DOHH2 (cell line): ENCODE measurements at regions not wholly inside any gene's neighbourhood (a gene's known extent, or its start where the extent isn't known, plus 50 kb on each side); places are given as distances from the start of the nearest gene placed in this dataset.

Experiments used
- H3F3A ChIP-seq: fragments of 200-600 bp; sonication (generic), shearing (Covaris generic); 2 replicates; pipeline ENCODE4 v1.6.0; 2016; ENCODE audit warnings: antibody characterized with exemption, mild to moderate bottlenecking; ENCODE audit not compliant: control insufficient read depth, insufficient read depth
- H3K27ac ChIP-seq: fragments of 200-600 bp; sonication (generic); 2 replicates; pipeline ENCODE4 v1.5.1; 2014; ENCODE audit warnings: low read depth, mild to moderate bottlenecking, low read length, moderate library complexity
- H3K27me3 ChIP-seq: fragments of 200-600 bp; sonication (generic); 2 replicates; pipeline ENCODE4 v1.6.1; 2014; ENCODE audit warnings: mild to moderate bottlenecking, low read length, mixed read lengths; ENCODE audit not compliant: control insufficient read depth
- H3K36me3 ChIP-seq: fragments of 200-600 bp; sonication (generic); 2 replicates; pipeline ENCODE4 v1.6.1; 2014; ENCODE audit warnings: mild to moderate bottlenecking, low read length, moderate library complexity, mixed read lengths; ENCODE audit not compliant: control insufficient read depth
- H3K4me1 ChIP-seq: fragments of 200-600 bp; sonication (generic); 2 replicates; pipeline ENCODE4 v1.6.1; 2014; ENCODE audit warnings: mild to moderate bottlenecking, low read length, mixed read lengths; ENCODE audit not compliant: control insufficient read depth
- H3K4me2 ChIP-seq: fragments of 200-600 bp; sonication (generic); 2 replicates; pipeline ENCODE4 v1.6.0; 2014; ENCODE audit warnings: mild to moderate bottlenecking, low read length, moderate library complexity
- H3K4me3 ChIP-seq: fragments of 200-600 bp; sonication (generic); 2 replicates; pipeline ENCODE4 v1.5.1; 2014; ENCODE audit warnings: mild to moderate bottlenecking, low read length, mixed read lengths
- H3K79me2 ChIP-seq: fragments of 200-600 bp; sonication (generic); 2 replicates; pipeline ENCODE4 v1.6.1; 2014; ENCODE audit warnings: mild to moderate bottlenecking, low read length, mixed read lengths; ENCODE audit not compliant: control insufficient read depth
- H3K9me2 ChIP-seq: fragments of 200-600 bp; sonication (generic); replicated peaks from 2 replicates; pipeline ENCODE4 v1.6.1; 2014; ENCODE audit warnings: mild to moderate bottlenecking, low read length, mixed read lengths; ENCODE audit not compliant: control insufficient read depth
- H3K9me3 ChIP-seq: fragments of 200-600 bp; sonication (generic); 2 replicates; pipeline ENCODE4 v1.6.1; 2014; ENCODE audit warnings: antibody characterized with exemption, low read length, mixed read lengths; ENCODE audit not compliant: control insufficient read depth, insufficient read depth
- H4K20me1 ChIP-seq: fragments of 200-600 bp; sonication (generic); 2 replicates; pipeline ENCODE4 v1.6.0; 2014; ENCODE audit warnings: low read depth, mild to moderate bottlenecking, antibody characterized with exemption, low read length, moderate library complexity; ENCODE audit not compliant: control insufficient read depth, insufficient read depth
- CTCF ChIP-seq: fragments of 200-600 bp; sonication (generic); IDR thresholded peaks from one replicate; pipeline ENCODE4 v1.5.1; 2014; ENCODE audit warnings: antibody characterized with exemption, mild to moderate bottlenecking, low read depth, low read length; ENCODE audit not compliant: poor library complexity, severe bottlenecking
- EZH2phosphoT487 ChIP-seq: fragments of 200-600 bp; sonication (generic); IDR thresholded peaks from 2 replicates; pipeline ENCODE4 v1.6.1; 2017; ENCODE audit warnings: borderline replicate concordance, mild to moderate bottlenecking, antibody characterized with exemption, low read length, moderate library complexity, mixed read lengths

GRCh38 chr13:50352720-50353480 lies 337.7 kb downstream of the KCNRG start:
- no peaks in the 10 kb centered on the region for H3K9me2 ChIP-seq
- H4K20me1 ChIP-seq = no peaks in the 10 kb centered on the region
- no peaks in the 10 kb centered on the region for H3F3A ChIP-seq
- H3K4me3 ChIP-seq = no peak overlapping the region
- H3K36me3 ChIP-seq = no peaks in the 10 kb centered on the region
- no peaks in the 10 kb centered on the region for H3K79me2 ChIP-seq
- H3K27me3 ChIP-seq = no peaks in the 10 kb centered on the region
- H3K27ac ChIP-seq = no peak overlapping the region
- H3K9me3 ChIP-seq = no peaks in the 10 kb centered on the region; the same call in 1 of the 2 replicates
- no peaks in the 10 kb centered on the region for H3K4me1 ChIP-seq
- TF ChIP-seq CTCF (no peak), EZH2phosphoT487 (no peak)
- no peak overlapping the region for H3K4me2 ChIP-seq

DNA sequence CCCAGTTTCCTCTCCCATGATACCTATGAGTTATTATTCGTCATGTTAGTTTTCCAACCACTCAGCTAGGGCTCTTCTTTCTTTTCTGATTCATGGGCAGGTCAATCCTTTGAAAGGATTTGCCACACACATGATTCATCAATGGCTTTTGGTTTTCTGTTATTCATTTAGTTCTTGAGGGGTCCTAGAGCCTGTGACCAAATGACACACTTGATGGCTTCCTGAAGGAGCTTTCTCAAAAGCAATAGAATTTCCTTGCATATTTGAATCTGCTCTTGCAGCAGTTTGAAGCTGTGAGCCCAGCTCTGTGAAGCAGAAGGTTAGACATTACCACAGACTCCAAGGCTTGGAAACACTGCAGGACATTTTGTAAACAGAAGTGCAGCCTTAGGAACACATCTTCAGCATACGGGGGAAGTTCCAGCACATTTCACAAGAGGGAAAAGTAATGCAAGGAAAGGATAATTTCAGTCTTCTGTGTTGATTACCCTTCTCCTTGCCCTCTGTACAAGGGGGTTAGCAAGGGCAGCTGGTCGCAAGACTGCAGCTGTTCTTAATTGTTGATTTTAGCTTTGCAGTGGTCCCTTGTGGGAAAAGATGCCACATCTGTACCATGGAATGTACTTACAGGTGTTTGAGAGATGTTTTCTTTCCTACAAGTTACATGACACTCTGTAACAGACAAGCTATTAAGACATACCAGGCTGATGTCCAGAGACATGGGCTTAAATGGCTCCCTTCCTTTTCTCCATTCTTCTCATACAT lies 338.6 kb downstream of the KCNRG start:
- H3K4me2 ChIP-seq = no peak overlapping the region
- H3K27ac ChIP-seq = no peak overlapping the region
- H3K27me3 ChIP-seq = no peaks in the 10 kb centered on the region

DNA sequence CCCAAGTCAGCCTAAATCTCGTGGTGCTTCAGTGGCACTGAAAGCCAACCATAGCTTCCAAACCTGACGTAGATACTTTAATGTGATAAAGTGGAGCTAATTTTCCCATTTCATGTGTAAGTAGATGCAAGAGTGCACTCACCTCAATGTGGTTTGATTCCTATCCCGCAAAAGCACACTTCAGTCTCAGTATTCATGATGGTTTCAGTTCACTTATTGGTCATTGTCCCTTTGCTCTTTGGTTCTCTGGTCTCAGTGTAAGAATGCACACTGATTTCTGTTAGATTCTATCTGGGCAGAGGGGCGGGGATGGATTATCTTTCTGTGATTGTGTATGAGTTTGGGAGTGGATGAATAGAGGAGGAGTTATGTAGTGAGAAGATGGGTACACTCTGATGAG lies 340.6 kb downstream of the KCNRG start:
- Histone ChIP-seq H3K4me3 (no peak overlapping the region), H3K9me3 (no peaks in the 10 kb centered on the region), H3K4me2 (no peak overlapping the region), H3K36me3 (no peaks in the 10 kb centered on the region), H3K9me2 (no peaks in the 10 kb centered on the region), H3K27ac (no peak overlapping the region), H4K20me1 (no peaks in the 10 kb centered on the region), H3K27me3 (no peaks in the 10 kb centered on the region), H3K79me2 (no peaks in the 10 kb centered on the region), H3K4me1 (peaks cover 8% of the 10 kb centered on the region), H3F3A (no peaks in the 10 kb centered on the region)
- no peak for TF ChIP-seq CTCF

More for the DNA sequence above, 338.6 kb downstream of the KCNRG start:
- Histone ChIP-seq H3F3A (no peaks in the 10 kb centered on the region), H3K4me3 (no peak overlapping the region), H3K4me1 (peaks cover 3% of the 10 kb centered on the region), H3K79me2 (no peaks in the 10 kb centered on the region), H3K9me3 (no peaks in the 10 kb centered on the region; the same call in 1 of the 2 replicates), H3K36me3 (no peaks in the 10 kb centered on the region), H3K9me2 (no peaks in the 10 kb centered on the region), H4K20me1 (no peaks in the 10 kb centered on the region)
- TF ChIP-seq EZH2phosphoT487 = no peak
- no peak for TF ChIP-seq CTCF
